Neutrophil (primary cell): ENCODE measurements at regions not wholly inside any gene's neighbourhood (a gene's known extent, or its start where the extent isn't known, plus 50 kb on each side); places are given as distances from the start of the nearest gene placed in this dataset.

Experiments used
- H3K27ac ChIP-seq: fragments of 200-600 bp; sonication (generic); 2 replicates; pipeline ENCODE4 v1.5.1; 2016; ENCODE audit warnings: mild to moderate bottlenecking, moderate library complexity
- H3K27me3 ChIP-seq: fragments of 200-600 bp; sonication (generic); 2 replicates; pipeline ENCODE4 v1.6.0; 2016; ENCODE audit warnings: mild to moderate bottlenecking
- H3K36me3 ChIP-seq: fragments of 200-600 bp; sonication (generic); 2 replicates; pipeline ENCODE4 v1.5.1; 2017
- H3K4me1 ChIP-seq, 2 experiments: fragments of 200-600 bp in 1 of 2; sonication (generic) in 1 of 2; 1 replicate in 1 of 2; 2 replicates in 1 of 2; pipeline versions ENCODE4 v1.5.1 to v1.6.1; 2013 to 2016; ENCODE audit warnings: low read depth in 1 of 2, low read length in 1 of 2, mild to moderate bottlenecking in 1 of 2, moderate library complexity in 1 of 2; ENCODE audit not compliant: control insufficient read depth in 1 of 2, insufficient read depth in 1 of 2
- H3K4me3 ChIP-seq, 2 experiments: fragments of 200-600 bp in 1 of 2; sonication (generic) in 1 of 2; 1 replicate in 1 of 2; 2 replicates in 1 of 2; pipeline ENCODE4 v1.5.1; 2013 to 2016; ENCODE audit warnings: low read depth in 1 of 2, low read length in 1 of 2, mild to moderate bottlenecking in 1 of 2, moderate library complexity in 1 of 2
- H3K9me3 ChIP-seq: fragments of 200-600 bp; sonication (generic); 2 replicates; pipeline ENCODE4 v1.5.1; 2016
- TF ChIP-seq, protein P1 (sequence below): fragments of 200-600 bp; sonication (generic); IDR thresholded peaks from 2 replicates; pipeline ENCODE4 v1.5.1; 2016; ENCODE audit warnings: antibody characterized with exemption

DNA sequence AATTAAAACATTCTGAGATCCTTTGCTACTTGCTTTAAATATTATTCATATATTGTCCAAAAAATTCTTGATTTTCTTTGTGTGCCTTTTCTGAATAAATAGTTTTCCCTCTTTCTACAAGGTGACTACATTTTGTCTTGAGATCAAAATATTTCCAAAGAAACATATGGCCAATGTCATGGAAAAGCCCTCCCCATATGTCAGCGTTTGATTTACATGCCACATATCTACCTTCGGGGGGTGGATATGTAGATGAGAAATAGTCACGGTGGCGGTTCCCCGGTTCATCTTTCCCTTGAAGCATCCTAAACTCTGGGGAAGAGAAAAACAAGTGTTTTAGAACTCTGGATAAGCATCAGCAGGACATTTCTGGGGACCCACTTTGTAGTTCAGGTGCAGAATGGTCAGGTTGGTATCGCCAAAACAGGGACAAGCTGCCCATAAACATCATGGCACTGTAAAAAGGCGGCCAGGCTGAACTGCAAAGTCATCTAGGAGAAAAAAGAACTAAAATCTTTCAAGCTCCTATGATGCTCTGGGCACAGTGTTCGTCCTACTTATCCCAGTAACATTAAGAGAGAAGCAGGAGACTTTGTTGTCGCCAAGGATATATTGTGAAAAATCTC, 91.5 kb downstream of the MEX3B start:
- H3K4me1 ChIP-seq = no peaks in the 10 kb centered on the region
- H3K36me3 ChIP-seq = no peaks in the 10 kb centered on the region
- no peaks in the 10 kb centered on the region for H3K27me3 ChIP-seq
- no peak overlapping the region for H3K4me3 ChIP-seq
- no peaks in the 10 kb centered on the region for H3K9me3 ChIP-seq
- TF ChIP-seq, protein P1, sequence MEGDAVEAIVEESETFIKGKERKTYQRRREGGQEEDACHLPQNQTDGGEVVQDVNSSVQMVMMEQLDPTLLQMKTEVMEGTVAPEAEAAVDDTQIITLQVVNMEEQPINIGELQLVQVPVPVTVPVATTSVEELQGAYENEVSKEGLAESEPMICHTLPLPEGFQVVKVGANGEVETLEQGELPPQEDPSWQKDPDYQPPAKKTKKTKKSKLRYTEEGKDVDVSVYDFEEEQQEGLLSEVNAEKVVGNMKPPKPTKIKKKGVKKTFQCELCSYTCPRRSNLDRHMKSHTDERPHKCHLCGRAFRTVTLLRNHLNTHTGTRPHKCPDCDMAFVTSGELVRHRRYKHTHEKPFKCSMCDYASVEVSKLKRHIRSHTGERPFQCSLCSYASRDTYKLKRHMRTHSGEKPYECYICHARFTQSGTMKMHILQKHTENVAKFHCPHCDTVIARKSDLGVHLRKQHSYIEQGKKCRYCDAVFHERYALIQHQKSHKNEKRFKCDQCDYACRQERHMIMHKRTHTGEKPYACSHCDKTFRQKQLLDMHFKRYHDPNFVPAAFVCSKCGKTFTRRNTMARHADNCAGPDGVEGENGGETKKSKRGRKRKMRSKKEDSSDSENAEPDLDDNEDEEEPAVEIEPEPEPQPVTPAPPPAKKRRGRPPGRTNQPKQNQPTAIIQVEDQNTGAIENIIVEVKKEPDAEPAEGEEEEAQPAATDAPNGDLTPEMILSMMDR = no peak
- H3K27ac ChIP-seq = no peak overlapping the region

DNA sequence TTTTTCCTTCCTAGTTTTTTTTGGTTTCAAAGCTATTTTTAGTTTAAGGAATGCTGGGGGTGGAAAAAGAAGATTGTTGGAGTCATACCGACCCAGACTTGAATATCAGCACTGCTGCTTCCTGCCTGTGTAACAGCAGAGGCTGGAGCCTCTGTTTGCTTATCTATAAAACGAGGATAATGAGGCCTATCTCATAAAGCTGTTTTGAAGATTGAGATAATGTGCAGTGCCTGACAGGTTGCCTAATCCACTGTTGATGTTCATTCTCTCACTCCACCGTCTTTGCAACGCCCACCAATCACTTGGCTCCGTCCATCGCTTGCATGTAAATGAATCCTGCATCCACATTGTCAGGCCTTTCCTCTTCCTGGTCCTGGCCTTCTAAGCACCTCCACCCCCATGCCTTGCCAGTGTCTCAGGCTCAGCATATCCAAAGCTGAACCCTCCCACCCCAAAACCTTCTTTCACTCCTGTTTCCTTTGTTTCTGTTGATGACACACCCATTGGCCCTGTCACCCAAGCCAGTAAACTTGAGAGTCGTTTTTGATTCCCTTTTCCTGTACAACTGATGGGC, 94.9 kb downstream of the MEX3B start:
- Histone ChIP-seq H3K36me3 (no peaks in the 10 kb centered on the region), H3K9me3 (no peaks in the 10 kb centered on the region), H3K4me3 (no peak overlapping the region), H3K4me1 (no peaks in the 10 kb centered on the region), H3K27me3 (no peaks in the 10 kb centered on the region), H3K27ac (no peak overlapping the region)
- TF ChIP-seq, protein P1 = no peak

DNA sequence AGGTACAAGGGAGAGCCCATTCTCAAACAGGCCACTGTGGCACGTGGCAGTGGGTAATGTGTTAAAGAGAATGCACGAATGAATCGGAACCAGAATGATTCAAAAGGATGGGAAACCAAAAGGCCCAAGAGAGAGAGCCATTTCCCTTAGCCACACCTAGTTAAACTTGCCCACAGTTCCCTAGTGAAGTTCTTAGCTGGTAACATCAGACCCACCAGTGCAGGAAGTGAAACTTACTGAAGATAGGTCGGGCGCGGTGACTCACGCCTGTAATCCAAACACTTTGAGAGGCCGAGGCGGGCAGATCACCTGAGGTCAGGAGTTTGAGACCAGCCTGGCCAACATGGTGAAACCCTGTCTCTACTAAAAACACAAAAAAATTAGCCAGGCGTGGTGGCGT, 97.1 kb downstream of the MEX3B start:
- Histone ChIP-seq H3K9me3 (no peaks in the 10 kb centered on the region), H3K27me3 (no peaks in the 10 kb centered on the region), H3K4me3 (no peak overlapping the region), H3K4me1 (no peaks in the 10 kb centered on the region), H3K36me3 (no peaks in the 10 kb centered on the region), H3K27ac (no peak overlapping the region)
- TF ChIP-seq, protein P1 = no peak

GRCh38 chr15:81948222-81948621, 97.6 kb downstream of the MEX3B start:
- H3K36me3 ChIP-seq = no peaks in the 10 kb centered on the region
- no peaks in the 10 kb centered on the region for H3K4me1 ChIP-seq
- no peak overlapping the region for H3K27ac ChIP-seq
- no peaks in the 10 kb centered on the region for H3K27me3 ChIP-seq
- H3K4me3 ChIP-seq = no peak overlapping the region
- H3K9me3 ChIP-seq = no peaks in the 10 kb centered on the region
- TF ChIP-seq, protein P1 = no peak

- no peak overlapping the region for H3K4me3 ChIP-seq
These were observed 98.3 kb downstream of the MEX3B start for GRCh38 chr15:81947548-81947947.

More at GRCh38 chr15:81947548-81947947, 98.3 kb downstream of the MEX3B start:
- H3K9me3 ChIP-seq = no peaks in the 10 kb centered on the region
- no peak overlapping the region for H3K27ac ChIP-seq
- no peaks in the 10 kb centered on the region for H3K4me1 ChIP-seq
- TF ChIP-seq, protein P1 = no peak
- H3K27me3 ChIP-seq = no peaks in the 10 kb centered on the region
- H3K36me3 ChIP-seq = no peaks in the 10 kb centered on the region
